ENCODE measurements at regions not wholly inside any gene's neighbourhood (a gene's known extent, or its start where the extent isn't known, plus 50 kb on each side); places are given as distances from the start of the nearest gene placed in this dataset.

- DNase-seq (ENCODE audit: low read depth), result no peak
- no peak overlapping the region for H3K4me3 ChIP-seq (ENCODE audit: low read length)
- TF ChIP-seq, protein P1, sequence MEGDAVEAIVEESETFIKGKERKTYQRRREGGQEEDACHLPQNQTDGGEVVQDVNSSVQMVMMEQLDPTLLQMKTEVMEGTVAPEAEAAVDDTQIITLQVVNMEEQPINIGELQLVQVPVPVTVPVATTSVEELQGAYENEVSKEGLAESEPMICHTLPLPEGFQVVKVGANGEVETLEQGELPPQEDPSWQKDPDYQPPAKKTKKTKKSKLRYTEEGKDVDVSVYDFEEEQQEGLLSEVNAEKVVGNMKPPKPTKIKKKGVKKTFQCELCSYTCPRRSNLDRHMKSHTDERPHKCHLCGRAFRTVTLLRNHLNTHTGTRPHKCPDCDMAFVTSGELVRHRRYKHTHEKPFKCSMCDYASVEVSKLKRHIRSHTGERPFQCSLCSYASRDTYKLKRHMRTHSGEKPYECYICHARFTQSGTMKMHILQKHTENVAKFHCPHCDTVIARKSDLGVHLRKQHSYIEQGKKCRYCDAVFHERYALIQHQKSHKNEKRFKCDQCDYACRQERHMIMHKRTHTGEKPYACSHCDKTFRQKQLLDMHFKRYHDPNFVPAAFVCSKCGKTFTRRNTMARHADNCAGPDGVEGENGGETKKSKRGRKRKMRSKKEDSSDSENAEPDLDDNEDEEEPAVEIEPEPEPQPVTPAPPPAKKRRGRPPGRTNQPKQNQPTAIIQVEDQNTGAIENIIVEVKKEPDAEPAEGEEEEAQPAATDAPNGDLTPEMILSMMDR (IDR thresholded peaks at IDR 0.05; ENCODE audit: insufficient read depth, low read depth, low read length, missing control alignments), result no peak
Measured at GRCh38 chr10:20615395-20615794, 281.7 kb downstream of the NEBL start.

- H3K4me3 ChIP-seq (ENCODE audit: low read length), result no peak overlapping the region
- no peak for DNase-seq (ENCODE audit: low read depth)
- TF ChIP-seq, protein P1 (IDR thresholded peaks at IDR 0.05; ENCODE audit: insufficient read depth, low read depth, low read length, missing control alignments), result no peak
Measured at GRCh38 chr10:20614911-20615310, 282.2 kb downstream of the NEBL start.

GRCh38 chr10:20608503-20608902 is 288.6 kb downstream of the NEBL start:
- no peak for DNase-seq (ENCODE audit: low read depth)
- TF ChIP-seq, protein P1 (IDR thresholded peaks at IDR 0.05; ENCODE audit: insufficient read depth, low read depth, low read length, missing control alignments), result no peak
- no peak overlapping the region for H3K4me3 ChIP-seq (ENCODE audit: low read length)

GRCh38 chr10:20606985-20607384 is 290.1 kb downstream of the NEBL start:
- no peak overlapping the region for H3K4me3 ChIP-seq (ENCODE audit: low read length)
- TF ChIP-seq, protein P1 (IDR thresholded peaks at IDR 0.05; ENCODE audit: insufficient read depth, low read depth, low read length, missing control alignments), result no peak
- DNase-seq (ENCODE audit: low read depth), result no peak

DNA sequence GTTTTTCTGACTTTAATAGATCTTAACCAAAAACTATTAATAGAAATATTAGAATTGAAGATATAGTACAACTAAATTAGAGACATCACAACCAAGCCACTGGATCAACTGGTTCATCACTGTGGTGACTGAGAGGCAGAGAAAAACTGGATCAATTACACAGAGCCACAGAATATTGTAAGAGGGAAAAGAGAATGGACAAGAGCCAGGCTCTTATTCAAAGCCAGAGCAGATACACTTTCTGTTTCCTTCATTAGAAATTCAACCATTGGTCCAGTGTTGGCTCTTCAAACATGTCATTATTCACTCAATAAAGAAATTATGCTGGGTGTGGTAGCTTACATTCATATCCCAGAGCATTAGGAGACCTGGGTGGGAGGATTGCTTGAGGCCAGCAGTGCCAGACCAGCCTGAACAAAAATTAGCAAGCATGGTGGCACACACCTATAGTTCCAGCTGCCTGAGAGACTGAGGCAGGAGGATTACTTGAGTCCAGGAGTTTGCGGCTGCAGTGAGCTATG is 295.1 kb downstream of the NEBL start:
- TF ChIP-seq, protein P1 (IDR thresholded peaks at IDR 0.05; ENCODE audit: insufficient read depth, low read depth, low read length, missing control alignments), result no peak
- H3K4me3 ChIP-seq (ENCODE audit: low read length), result no peak overlapping the region
- no peak for DNase-seq (ENCODE audit: low read depth)

- peak; percentile 68 for DNase-seq (ENCODE audit: low read depth)
- H3K4me3 ChIP-seq (ENCODE audit: low read length), result no peak overlapping the region
- TF ChIP-seq, protein P1 (IDR thresholded peaks at IDR 0.05; ENCODE audit: insufficient read depth, low read depth, low read length, missing control alignments), result no peak
Measured at GRCh38 chr10:20598590-20598989, 298.5 kb downstream of the NEBL start.

- DNase-seq (ENCODE audit: low read depth), result no peak
- no peak overlapping the region for H3K4me3 ChIP-seq (ENCODE audit: low read length)
- TF ChIP-seq, protein P1 (IDR thresholded peaks at IDR 0.05; ENCODE audit: insufficient read depth, low read depth, low read length, missing control alignments), result no peak
Measured at GRCh38 chr10:20596911-20597310, 300.2 kb downstream of the NEBL start.

Data from epithelial cell of esophagus (primary cell).